ENCODE measurements at regions not wholly inside any gene's neighbourhood (a gene's known extent, or its start where the extent isn't known, plus 50 kb on each side); places are given as distances from the start of the nearest gene placed in this dataset.

DNA sequence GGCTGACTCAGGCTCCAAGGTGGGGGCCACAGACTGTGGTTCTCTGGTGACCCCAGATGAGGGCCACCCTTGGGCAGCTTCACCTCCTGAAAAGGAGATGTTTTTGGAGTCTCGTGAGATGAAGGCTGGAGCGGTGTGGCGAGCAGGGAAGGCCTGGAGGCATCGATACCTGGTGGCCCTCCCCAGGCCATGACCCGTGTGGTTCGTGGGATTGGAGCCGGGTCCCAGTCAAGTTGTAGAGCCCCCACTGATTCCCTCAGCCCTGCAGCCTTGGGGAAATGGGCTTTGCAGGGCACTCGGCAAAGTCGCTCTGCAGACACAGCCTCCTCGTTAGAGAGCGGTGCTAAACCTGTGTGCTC is 1083.4 kb downstream of the BRD1 start:
- DNase-seq (ENCODE audit: low spot score): no peak

DNA sequence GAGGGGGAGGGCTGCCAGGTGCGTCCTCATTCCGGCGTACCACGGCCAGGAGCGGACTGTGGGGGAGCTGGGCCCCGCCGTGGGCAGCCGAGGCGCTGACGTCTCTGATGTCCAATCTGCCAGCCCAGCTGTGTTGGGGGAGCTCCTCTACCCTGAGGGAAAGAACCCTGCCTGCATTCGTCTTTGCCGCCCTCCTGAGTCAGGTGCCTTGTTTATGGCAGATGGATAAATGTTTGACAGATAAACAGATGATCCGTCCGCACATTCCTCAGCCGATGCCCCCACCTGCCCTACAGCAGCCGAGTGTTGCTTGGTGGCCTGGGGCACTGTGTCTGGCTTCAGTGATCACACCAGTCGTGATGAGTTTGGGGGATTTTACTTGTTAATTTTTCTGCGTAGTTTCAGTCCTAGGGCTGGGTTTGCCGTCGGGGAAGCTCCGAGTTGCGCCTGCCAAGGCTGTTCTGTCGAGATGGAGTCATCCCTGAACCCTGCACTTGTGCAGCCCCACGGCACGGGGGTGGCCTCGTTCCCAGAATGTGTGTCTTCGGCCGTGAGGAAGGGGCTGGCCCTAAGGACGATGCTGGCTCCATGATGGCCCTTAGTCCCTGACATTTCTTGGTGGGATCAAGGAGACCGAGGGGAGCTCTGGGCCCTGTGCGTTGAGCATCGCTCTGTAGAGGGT is 1083.9 kb downstream of the BRD1 start:
- no peak for DNase-seq (ENCODE audit: low spot score)

DNA sequence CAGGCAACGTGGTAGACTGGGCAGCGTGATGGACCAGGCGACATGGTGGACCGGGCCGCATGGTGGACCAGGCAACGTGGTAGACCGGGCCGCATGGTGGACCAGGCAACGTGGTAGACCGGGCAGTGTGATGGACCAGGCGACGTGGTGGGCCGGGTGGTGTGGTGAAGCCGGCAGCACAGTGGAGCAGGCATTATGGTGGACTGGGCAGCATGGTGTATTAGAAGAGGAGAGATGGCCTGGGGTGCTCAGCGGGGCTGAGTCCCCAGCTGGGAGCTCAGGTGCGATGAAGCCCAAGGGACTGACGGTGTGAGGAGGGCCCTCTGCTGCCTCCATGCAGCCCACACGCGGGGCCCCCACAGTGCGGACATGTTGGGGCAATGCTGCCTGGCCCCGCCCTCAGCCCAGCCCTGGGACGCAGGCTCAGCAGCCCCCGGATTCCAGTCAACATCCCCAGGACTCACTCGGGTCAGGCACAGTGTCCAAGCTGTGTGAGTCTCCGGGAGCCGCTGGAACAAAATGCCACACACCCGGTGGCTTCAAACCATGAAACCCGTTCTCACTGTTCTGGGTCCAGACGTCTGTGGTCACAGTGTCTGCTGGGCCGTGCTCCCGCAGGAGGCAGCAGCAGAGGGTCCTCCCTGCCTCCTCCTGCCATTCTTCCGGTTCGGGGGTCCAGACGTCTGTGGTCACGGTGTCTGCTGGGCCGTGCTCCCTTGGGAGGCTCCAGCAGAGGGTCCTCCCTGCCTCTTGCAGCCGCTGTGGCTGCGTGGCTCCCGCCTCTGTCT is 1084.9 kb downstream of the BRD1 start:
- DNase-seq (ENCODE audit: low spot score): no peak

GRCh38 chr22:48742191-48742555 is 1085.5 kb downstream of the BRD1 start:
- DNase-seq (ENCODE audit: low spot score): no peak

DNA sequence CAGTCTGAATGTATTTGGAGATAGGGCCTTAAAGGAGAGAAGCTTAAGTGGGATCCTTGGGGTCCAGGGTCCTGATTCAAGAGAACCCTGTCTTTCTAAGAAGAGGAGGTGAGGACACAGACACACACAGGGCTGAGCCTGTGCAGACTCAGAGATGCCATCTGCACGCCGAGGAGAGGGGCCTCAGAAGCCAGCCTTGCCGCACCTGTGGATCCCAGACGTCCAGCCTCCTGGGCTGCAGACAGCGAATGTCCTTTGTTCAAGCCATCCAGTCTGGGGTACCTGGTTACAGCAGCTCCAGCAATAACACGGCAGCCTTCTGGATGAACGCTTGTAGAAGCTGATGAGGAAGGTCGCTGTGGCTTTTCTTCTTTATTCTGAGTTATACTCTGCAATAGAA is 1086.1 kb downstream of the BRD1 start:
- DNase-seq (ENCODE audit: low spot score): no peak

DNA sequence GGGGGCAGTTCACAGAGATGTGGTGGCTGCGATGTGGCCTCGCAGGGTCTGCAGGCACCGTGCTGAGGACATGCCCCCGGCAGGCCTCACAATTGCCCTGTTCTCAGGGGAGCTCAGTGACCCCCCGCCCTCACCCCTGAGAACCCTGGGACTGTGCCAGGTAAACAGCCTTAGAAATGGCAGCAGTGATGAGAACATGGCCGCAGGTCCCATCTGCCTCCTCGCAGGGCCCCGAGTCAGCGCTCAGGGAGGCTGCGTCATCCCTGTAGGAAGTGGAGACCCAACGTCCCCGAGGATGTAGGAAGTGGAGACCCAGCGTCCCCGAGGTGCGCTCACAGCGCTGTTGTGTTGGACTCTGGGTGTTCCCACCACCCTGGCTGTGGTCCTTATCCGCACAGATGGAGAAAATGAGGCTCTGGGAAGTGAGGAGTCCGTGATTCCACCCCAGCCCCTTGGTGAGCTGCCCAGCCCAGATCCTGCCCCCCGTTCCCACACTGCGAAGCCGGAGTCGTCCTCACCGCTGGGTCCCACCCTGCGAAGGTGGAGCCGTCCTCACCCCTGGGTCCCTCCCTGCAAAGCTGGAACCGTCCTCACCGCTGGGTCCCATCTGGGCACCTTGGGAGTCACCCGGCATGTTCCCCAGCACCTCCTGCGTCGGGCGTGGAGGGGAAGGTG is 1086.8 kb downstream of the BRD1 start:
- no peak for DNase-seq (ENCODE audit: low spot score)

DNA sequence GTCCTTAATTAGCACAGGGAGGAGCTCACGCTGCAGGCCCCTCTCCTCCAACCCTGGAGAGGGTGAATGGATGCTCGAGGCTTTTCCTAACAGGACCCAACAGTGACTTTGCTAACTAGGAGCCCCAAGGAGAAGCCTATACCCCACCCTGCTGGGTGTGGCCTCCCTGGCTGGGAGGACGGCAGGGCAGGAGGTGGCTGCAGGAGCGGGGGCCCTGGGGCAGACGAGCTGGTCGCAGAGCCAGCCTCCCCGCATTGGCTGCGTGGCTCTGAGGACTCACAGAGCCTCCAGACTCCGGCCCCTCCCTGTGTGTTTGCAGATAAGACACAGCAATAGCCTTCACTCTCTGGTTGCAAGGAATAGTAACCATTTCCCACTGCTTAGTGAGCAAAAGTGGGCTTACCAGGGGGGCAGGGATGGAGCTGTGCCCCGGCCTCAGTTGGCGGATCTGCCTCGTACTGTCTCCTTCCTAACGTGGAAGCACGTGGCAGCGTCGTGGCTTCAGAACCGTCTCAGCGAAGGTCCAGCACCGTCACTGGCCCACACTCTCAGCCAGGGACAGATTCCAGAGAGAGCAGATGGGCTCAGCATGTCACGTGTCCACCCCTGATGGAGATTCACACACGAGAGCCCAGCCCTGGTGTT is 1087.5 kb downstream of the BRD1 start:
- no peak for DNase-seq (ENCODE audit: low spot score)

- DNase-seq (ENCODE audit: low spot score): no peak
These were observed 1088.2 kb downstream of the BRD1 start for GRCh38 chr22:48739348-48740085.

DNA sequence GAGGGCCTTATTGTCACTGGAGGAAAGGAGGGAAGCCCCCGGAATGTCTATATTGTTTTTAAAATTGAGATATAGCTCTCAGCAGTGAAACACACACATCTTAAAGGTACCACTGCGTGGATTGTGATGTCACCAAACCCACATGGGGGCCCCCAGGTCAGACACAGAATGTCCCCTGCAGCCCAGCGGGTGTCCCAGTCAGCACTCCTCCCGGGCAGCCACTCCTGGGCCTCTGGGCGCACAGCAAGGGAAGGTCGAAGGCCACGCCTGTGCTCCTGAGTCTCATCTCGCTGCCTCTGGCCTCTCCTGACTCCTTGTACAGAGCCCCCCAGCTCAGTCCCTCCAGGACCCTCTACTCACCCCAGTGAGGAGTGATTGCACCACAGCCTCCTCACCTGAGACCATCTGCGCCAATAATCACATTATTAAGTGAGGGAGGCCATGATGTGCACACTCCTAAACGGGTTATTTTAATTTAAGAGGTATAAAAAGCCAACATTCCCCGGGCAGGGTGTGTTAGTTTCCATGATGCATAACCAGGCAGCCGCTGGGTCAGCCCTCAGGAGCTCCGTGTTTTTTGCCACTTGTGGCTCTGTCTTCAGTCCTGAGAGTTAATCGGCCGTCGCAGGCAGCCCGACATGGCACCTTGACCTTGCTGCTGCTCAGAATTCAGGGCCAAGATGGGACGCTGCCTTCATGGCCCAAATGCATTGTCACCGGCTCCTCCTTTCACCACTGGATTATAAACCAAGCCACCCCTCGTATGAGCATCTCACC is 1089.3 kb downstream of the BRD1 start:
- DNase-seq (ENCODE audit: low spot score): no peak

DNA sequence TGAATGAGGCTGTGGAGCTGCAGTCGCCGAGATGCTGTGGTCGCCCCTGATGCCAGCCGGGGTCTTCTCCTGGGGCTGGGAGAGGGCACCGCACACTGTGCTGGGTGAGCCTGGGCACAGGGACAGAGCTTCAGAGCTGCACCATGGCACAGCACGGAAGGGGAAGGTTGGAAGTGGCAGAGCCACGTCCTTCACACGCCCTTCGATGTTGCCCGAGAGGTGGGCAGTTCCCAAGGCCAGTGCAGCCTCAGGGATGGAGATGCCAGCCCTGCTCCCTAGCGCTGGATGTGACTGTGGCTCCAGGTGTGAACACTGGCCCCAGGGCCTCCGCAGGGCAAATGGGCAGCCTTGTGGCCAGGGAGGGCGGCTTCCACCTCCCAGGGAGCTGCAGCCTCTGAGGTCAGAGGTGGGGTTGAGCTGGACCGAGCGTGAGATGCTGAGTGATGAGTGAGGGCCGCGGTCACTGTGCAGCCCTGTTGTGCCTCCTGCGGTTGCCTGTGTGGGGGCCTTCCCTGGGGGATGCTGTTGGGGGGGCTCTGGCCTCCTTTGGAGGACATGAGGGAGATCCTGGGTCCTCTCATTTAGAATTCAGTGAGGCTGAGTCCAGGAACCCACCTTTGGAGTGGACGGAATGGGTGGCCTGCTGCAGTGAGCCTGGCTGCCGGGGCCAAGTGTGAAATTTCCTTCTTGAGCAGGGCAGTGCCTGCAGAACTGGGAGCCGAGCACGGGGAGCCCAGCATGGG is 1090.0 kb downstream of the BRD1 start:
- DNase-seq (ENCODE audit: low spot score): no peak

- no peak for DNase-seq (ENCODE audit: low spot score)
These were observed 1090.8 kb downstream of the BRD1 start for GRCh38 chr22:48736593-48737460.

GRCh38 chr22:48734961-48735360 is 1092.7 kb downstream of the BRD1 start:
- DNase-seq (ENCODE audit: low spot score): no peak

GRCh38 chr22:48734359-48734758 is 1093.3 kb downstream of the BRD1 start:
- no peak for DNase-seq (ENCODE audit: low spot score)

DNA sequence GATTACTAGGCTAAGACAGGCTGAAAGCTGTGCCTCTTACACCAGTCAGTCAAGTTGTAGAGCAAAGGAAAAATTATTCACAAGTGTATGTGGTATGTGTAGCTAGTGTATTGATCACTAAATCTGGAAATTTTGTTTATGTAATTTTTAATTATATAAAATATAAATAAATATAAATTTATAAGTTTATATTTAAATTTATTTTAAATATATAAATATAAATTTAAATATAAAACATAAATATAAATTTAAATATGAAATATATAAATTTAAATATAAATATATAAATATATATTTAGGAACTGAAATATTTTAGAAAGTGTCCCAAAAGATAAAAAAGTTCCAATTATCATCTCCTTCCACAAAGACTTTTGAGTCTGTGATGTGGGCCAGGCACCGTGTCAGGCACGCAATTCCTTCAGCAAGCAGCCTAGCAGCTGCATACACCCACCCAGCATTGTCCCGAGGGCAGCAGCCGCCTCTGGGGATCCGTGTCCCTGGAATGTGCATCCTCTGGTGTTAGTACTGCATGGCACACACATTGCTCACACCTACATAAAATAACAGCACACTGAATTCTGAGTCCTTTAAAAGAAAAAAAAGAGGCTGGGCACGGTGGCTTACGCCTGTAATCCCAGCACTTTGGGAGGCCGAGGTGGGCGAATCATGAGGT is 1098.0 kb downstream of the BRD1 start:
- no peak for DNase-seq (ENCODE audit: low spot score)

GRCh38 chr22:48727454-48728058 is 1100.1 kb downstream of the BRD1 start:
- no peak for DNase-seq (ENCODE audit: low spot score)

- no peak for DNase-seq (ENCODE audit: low spot score)
These were observed 1102.8 kb downstream of the BRD1 start for GRCh38 chr22:48724899-48725298.

DNA sequence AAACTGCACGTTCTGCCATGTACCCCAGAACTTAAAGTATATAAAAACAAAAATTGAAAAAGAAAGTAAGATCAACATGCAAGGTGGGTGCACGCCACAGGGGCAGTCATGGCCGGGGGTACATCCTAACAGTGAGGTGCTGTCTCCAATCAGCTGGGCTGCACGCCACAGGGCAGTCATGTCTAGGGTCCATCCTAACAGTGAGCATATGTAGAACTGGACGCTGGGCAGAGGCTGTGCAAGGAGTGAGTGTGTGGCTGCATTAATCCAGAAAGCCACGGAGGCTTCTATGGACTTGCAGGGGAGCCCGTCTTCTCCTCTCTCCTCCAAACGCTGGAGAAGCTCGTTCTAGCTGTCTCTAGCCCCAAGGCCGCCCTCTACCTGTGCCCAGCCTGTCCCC is 1105.0 kb downstream of the BRD1 start:
- no peak for DNase-seq (ENCODE audit: low spot score)

GRCh38 chr22:48721395-48721669 is 1106.3 kb downstream of the BRD1 start:
- no peak for DNase-seq (ENCODE audit: low spot score)

All from CD4-positive, alpha-beta T cell treated with Interleukin-2 at 100 ng/mL for 4 hours (primary cell).